ENCODE measurements at regions not wholly inside any gene's neighbourhood (a gene's known extent, or its start where the extent isn't known, plus 50 kb on each side); places are given as distances from the start of the nearest gene placed in this dataset.
"Not testable (repeated sequence)": the region's sequence is repeated elsewhere in the genome, so short reads cannot be mapped to it uniquely, and the experiment has no call there.

DNA sequence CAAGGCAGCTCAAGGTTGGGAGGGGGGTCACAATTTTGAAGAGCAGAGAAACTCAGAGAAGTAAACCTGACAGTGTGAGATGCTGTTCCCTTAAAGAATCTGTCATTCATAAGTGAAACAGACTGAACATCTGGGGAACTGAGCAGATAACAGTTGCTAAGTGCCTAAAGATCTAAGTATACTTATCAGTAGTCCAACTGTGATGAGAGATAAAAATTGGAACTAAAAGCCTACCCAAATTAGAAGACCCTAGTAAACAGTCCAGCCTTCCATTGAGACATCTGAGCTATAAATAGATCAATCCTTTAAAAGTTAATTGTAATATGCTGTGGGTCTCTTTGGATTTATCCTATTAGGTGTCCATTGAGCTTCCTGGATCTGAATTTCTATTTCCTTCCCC is 692.8 kb upstream of the ZNF608 start:
- no peaks in the 10 kb centered on the region for H3K27me3 Mint-ChIP-seq
- no peaks in the 10 kb centered on the region for H3K36me3 Mint-ChIP-seq
- H3K4me3 Mint-ChIP-seq: no peak overlapping the region
- H3K9me3 Mint-ChIP-seq: peaks cover 6% of the 10 kb centered on the region
- H3K4me1 Mint-ChIP-seq: peaks cover 8% of the 10 kb centered on the region
- no peak overlapping the region for H3K27ac Mint-ChIP-seq
- no peak for ATAC-seq

DNA sequence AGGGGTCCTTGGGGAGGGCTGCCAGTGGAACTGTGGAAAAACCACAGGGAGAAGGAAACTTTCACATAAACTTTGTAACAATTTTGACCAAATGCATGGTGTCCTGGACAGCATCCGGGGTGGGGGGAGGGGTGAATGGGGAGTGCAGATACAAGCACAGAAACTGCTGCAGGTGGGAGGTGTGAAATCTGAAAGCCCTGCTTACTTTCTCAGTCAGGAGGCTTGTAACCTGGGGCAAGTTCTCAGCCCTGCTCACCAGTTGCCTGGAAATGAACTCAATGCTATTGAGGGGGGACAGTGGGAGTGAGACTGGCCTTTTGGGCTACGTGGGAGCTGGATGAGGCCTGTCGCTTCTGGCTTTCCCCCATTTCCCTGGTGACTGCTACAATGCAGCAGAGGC is 694.5 kb upstream of the ZNF608 start:
- ATAC-seq: no peak
- Mint-ChIP-seq H3K4me3 (no peak overlapping the region), H3K9me3 (peaks cover 10% of the 10 kb centered on the region), H3K36me3 (no peaks in the 10 kb centered on the region), H3K27me3 (no peaks in the 10 kb centered on the region), H3K27ac (no peak overlapping the region), H3K4me1 (peaks cover 13% of the 10 kb centered on the region)

- Mint-ChIP-seq H3K36me3 (no peaks in the 10 kb centered on the region), H3K9me3 (peaks cover 7% of the 10 kb centered on the region), H3K4me1 (peaks cover 13% of the 10 kb centered on the region), H3K27me3 (no peaks in the 10 kb centered on the region), H3K4me3 (no peak overlapping the region), H3K27ac (no peak overlapping the region)
- no peak for ATAC-seq
Observed at GRCh38 chr5:125446986-125447385, 700.5 kb upstream of the ZNF608 start.

DNA sequence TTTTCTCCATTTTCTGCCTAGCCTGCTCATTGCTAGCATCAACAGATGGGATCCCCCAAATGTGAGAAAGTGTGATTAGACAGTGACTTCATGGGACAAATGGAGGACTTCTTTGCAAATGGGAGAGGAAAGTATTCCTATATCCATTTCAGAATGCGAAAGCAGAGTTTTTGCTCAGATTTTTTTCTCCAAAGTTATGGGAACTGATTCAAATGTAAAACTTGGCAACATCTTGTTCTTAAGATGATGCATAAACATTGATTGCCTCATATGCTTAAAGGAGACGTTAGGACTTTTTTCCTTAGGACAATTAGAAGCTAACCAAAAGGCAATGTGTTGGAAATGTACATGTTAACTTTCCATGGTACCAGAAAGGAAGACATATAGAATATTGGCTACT is 704.3 kb upstream of the ZNF608 start:
- Mint-ChIP-seq H3K27ac (no peak overlapping the region), H3K27me3 (no peaks in the 10 kb centered on the region), H3K4me1 (no peaks in the 10 kb centered on the region), H3K4me3 (no peak overlapping the region), H3K36me3 (no peaks in the 10 kb centered on the region), H3K9me3 (no peaks in the 10 kb centered on the region)
- no peak for ATAC-seq

GRCh38 chr5:125451622-125452021 is 705.2 kb upstream of the ZNF608 start:
- no peaks in the 10 kb centered on the region for H3K4me1 Mint-ChIP-seq
- H3K27me3 Mint-ChIP-seq: no peaks in the 10 kb centered on the region
- no peak for ATAC-seq
- H3K4me3 Mint-ChIP-seq: no peak overlapping the region
- H3K27ac Mint-ChIP-seq: no peak overlapping the region
- no peaks in the 10 kb centered on the region for H3K36me3 Mint-ChIP-seq
- peaks cover 3% of the 10 kb centered on the region for H3K9me3 Mint-ChIP-seq

GRCh38 chr5:125452991-125453390 is 706.6 kb upstream of the ZNF608 start:
- Mint-ChIP-seq H3K9me3 (peaks cover 8% of the 10 kb centered on the region), H3K36me3 (no peaks in the 10 kb centered on the region), H3K4me1 (no peaks in the 10 kb centered on the region), H3K27ac (no peak overlapping the region), H3K27me3 (no peaks in the 10 kb centered on the region), H3K4me3 (no peak overlapping the region)
- no peak for ATAC-seq

DNA sequence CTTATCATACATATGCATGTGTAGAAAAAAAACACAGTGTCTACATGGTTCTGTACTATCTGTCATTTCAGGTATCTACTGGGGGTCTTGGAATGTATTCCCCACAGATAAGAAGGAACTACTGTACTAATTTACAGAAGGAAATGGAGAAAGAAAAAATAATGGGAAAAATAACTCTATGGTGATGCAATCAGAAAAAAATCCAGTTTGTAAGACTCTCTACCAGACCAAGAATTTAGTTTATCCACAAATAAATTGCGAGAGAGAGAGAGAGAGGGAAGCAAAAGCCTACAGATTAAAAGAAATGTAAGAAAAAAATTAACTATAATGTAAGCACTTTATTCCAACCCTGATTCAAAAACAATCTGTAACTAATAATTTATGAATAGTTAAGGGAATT is 708.6 kb upstream of the ZNF608 start:
- no peak for ATAC-seq
- H3K36me3 Mint-ChIP-seq: no peaks in the 10 kb centered on the region
- no peak overlapping the region for H3K27ac Mint-ChIP-seq
- no peaks in the 10 kb centered on the region for H3K27me3 Mint-ChIP-seq
- no peak overlapping the region for H3K4me3 Mint-ChIP-seq
- H3K4me1 Mint-ChIP-seq: no peaks in the 10 kb centered on the region
- H3K9me3 Mint-ChIP-seq: peaks cover 8% of the 10 kb centered on the region

GRCh38 chr5:125456005-125456404 is 709.6 kb upstream of the ZNF608 start:
- H3K27ac Mint-ChIP-seq, H3K27me3 Mint-ChIP-seq, H3K4me3 Mint-ChIP-seq, ATAC-seq, H3K36me3 Mint-ChIP-seq, H3K9me3 Mint-ChIP-seq, H3K4me1 Mint-ChIP-seq: not testable (repeated sequence)

GRCh38 chr5:125457617-125458016 is 711.2 kb upstream of the ZNF608 start:
- Mint-ChIP-seq H3K27me3 (no peaks in the 10 kb centered on the region), H3K9me3 (peaks cover 8% of the 10 kb centered on the region), H3K4me1 (no peaks in the 10 kb centered on the region), H3K36me3 (no peaks in the 10 kb centered on the region), H3K27ac (no peak overlapping the region), H3K4me3 (no peak overlapping the region)
- ATAC-seq: no peak

DNA sequence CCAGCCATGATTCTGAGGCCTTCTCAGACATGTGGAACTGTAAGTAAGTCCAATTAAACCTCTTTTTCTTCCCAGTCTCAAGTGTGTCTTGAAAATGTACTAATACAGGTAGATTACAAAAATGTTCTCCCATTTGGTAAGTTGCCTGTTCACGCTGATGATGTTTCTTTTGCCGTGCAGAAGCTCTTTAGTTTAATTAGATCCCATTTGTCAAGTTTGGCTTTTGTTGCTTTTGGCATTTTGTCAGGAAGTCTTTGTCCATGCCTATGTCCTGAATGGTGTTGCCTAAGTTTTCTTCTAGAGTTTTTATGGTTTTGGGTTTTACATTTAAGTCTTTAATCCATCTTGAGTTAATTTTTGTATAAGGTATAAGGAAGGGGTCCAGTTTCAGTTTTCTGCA is 712.5 kb upstream of the ZNF608 start:
- not testable (repeated sequence) for H3K4me3 Mint-ChIP-seq, H3K9me3 Mint-ChIP-seq, ATAC-seq, H3K27me3 Mint-ChIP-seq, H3K36me3 Mint-ChIP-seq, H3K4me1 Mint-ChIP-seq, H3K27ac Mint-ChIP-seq

DNA sequence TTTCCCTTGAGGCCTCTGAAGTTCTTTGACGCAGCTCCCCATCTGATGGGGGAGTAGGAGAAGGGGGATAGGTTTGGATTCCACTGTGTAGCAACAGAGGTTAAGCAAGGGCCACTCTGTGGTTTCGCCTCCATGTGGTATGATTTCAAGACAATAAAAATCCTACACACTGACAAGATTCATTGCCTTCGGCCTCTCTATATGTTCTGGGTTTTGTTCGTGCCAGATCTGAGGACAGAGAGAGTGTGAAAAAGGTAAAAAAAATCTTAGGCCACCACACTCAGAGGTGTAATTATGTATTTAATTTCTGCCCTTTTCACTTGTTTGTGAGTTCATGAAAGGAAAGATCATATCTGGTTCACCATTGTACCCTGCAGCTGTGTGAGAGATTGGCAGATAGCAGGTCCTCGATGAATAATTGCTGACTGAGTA is 715.2 kb upstream of the ZNF608 start:
- Mint-ChIP-seq H3K27ac (no peak overlapping the region), H3K4me3 (no peak overlapping the region), H3K4me1 (no peaks in the 10 kb centered on the region), H3K27me3 (no peaks in the 10 kb centered on the region), H3K36me3 (no peaks in the 10 kb centered on the region), H3K9me3 (peaks cover 5% of the 10 kb centered on the region)
- ATAC-seq: no peak

DNA sequence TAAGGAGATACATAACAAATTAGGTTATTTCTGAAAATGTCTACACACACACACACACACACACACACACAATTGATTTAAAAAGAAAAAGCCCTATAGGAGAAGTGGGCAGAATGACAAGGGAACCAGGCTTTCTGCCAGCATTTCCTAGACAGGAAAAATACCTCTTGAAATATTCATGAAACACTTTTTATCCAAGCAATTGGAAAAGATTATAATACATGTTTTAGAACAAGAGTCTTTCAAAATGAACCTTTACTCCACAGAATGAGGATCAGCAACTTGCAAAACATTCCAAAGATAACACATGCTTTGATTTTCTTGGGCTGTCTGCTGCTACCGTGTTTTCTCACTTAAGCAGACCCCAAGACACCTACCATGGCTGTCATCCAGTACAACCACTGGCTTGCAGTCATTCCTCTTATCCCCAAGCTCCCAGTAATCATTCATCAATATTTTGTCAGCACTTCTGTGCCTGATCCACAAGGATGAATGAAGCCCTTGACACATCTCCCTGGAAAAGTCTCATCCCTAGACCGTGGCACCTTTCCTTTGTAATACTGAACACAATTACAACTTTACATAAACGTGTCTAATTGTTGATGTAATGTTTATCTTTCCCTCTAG is 717.1 kb upstream of the ZNF608 start:
- H3K27me3 Mint-ChIP-seq: no peaks in the 10 kb centered on the region
- no peak overlapping the region for H3K4me3 Mint-ChIP-seq
- ATAC-seq: no peak
- no peak overlapping the region for H3K27ac Mint-ChIP-seq
- no peaks in the 10 kb centered on the region for H3K36me3 Mint-ChIP-seq
- H3K9me3 Mint-ChIP-seq: no peaks in the 10 kb centered on the region
- no peaks in the 10 kb centered on the region for H3K4me1 Mint-ChIP-seq

DNA sequence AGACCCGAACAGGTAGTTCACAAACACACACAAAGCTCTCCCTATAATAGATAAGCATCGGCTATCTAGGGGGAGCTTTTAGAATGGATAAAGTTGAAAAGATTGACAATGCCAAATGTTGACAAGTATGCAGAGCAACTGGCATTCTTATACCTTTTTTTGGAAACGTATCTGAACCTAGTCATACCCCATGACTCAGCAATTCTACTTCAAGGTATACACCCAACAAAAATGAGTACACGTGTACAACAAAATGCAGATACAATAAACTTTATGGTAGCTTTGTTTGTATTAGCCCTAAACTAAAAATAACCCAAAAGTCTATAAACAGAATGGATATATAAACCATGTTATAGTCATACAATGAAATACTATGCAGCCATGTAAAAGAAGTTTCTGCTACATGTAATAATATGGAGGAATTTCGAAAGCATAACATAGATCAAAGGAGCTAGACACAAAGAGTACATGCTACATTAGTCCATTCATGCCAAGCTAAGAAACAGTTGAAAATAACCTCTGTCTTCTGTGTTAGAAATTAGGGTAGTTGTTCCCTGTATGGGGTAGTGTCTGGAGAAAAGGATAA is 718.5 kb upstream of the ZNF608 start:
- Mint-ChIP-seq H3K27ac (no peak overlapping the region), H3K4me1 (no peaks in the 10 kb centered on the region), H3K36me3 (no peaks in the 10 kb centered on the region), H3K9me3 (no peaks in the 10 kb centered on the region), H3K27me3 (no peaks in the 10 kb centered on the region), H3K4me3 (no peak overlapping the region)
- no peak for ATAC-seq

GRCh38 chr5:125465703-125466102 is 719.3 kb upstream of the ZNF608 start:
- Mint-ChIP-seq H3K4me3 (no peak overlapping the region), H3K36me3 (no peaks in the 10 kb centered on the region), H3K27me3 (no peaks in the 10 kb centered on the region), H3K4me1 (no peaks in the 10 kb centered on the region), H3K27ac (no peak overlapping the region), H3K9me3 (no peaks in the 10 kb centered on the region)
- no peak for ATAC-seq

GRCh38 chr5:125467222-125467621 is 720.8 kb upstream of the ZNF608 start:
- no peaks in the 10 kb centered on the region for H3K9me3 Mint-ChIP-seq
- no peak for ATAC-seq
- H3K4me1 Mint-ChIP-seq: no peaks in the 10 kb centered on the region

DNA sequence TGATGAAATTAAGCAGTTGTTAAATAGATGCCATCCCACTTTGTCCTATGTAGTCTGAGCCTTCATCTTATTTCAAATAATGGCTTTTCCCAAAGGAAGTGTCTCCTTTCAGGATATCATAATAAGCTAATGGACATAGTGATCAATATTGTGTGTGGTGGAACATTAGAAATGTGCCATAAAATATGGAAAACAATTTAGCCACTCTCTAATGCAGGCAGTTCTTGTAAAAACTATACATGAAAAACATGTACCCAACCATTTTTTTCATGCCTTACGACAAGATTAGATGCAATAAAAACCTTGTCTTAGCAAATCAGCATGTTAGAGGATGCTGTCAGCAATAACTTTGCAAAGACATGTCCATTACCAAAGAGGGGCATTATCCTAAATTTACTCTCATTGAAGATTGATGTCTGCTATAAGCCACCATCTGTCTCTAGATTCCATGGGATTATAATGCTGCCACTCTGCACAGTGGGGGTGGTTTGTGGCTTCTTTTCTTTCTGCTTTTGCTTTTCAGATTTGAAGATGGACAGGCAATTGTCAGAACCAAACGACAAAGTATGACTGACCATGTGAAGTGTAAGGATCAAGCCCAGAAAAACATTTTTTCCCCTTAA is 724.0 kb upstream of the ZNF608 start:
- Mint-ChIP-seq H3K4me3 (no peak overlapping the region), H3K36me3 (no peaks in the 10 kb centered on the region), H3K27ac (no peak overlapping the region), H3K9me3 (no peaks in the 10 kb centered on the region), H3K27me3 (no peaks in the 10 kb centered on the region), H3K4me1 (no peaks in the 10 kb centered on the region)
- no peak for ATAC-seq

More at GRCh38 chr5:125467222-125467621, 720.8 kb upstream of the ZNF608 start:
- Mint-ChIP-seq H3K4me3 (no peak overlapping the region), H3K36me3 (no peaks in the 10 kb centered on the region), H3K27ac (no peak overlapping the region), H3K27me3 (no peaks in the 10 kb centered on the region)
